Activated CD8-positive, alpha-beta T cell treated with anti-CD3 and anti-CD28 coated beads for 36 hours (primary cell): ENCODE measurements at regions not wholly inside any gene's neighbourhood (a gene's known extent, or its start where the extent isn't known, plus 50 kb on each side); places are given as distances from the start of the nearest gene placed in this dataset.

Experiments
- ATAC-seq: fragments of 200-7000 bp; cut with Tn5 transposase; one replicate; pipeline ENCODE4 v1.10.0; 2021; ENCODE audit warnings: mild to moderate bottlenecking, moderate library complexity
- CTCF ChIA-PET: fragments of 350-600 bp; sonication (Branson Sonifier 250); formaldehyde crosslinking; loops from one replicate; lab custom pipeline; 2021; ENCODE audit warnings: antibody characterized with exemption; lab: Charles Lee
- POLR2A ChIA-PET: fragments of 350-600 bp; sonication (Branson Sonifier 250); formaldehyde crosslinking; loops from one replicate; lab custom pipeline; 2021; ENCODE audit warnings: antibody characterized with exemption; lab: Charles Lee
- DNase-seq: peaks from one replicate; pipeline ENCODE4 v3.0.0-alpha.2; 2020
- H3K27ac Mint-ChIP-seq: one replicate; pipeline ENCODE4 v1.8.0; 2021; ENCODE audit warnings: mild to moderate bottlenecking, mixed read lengths
- H3K27me3 Mint-ChIP-seq: one replicate; pipeline ENCODE4 v1.8.0; 2021; ENCODE audit warnings: mixed read lengths
- H3K36me3 Mint-ChIP-seq: one replicate; pipeline ENCODE4 v1.8.0; 2021; ENCODE audit warnings: low read depth, mixed read lengths
- H3K4me1 Mint-ChIP-seq: one replicate; pipeline ENCODE4 v1.8.0; 2021; ENCODE audit warnings: low read depth, mixed read lengths
- H3K4me3 Mint-ChIP-seq: one replicate; pipeline ENCODE4 v1.8.0; 2021; ENCODE audit warnings: mild to moderate bottlenecking, moderate library complexity, mixed read lengths
- H3K9me3 Mint-ChIP-seq: one replicate; pipeline ENCODE4 v1.8.0; 2021; ENCODE audit warnings: mixed read lengths
- intact Hi-C: fragments of 100-400 bp; cut with micrococcal nuclease; formaldehyde crosslinking; loops from one replicate; pipeline ENCODE4 v1.10.0; 2022
- TF ChIP-seq, protein P1 (sequence below): fragments of 200-600 bp; IDR thresholded peaks from one replicate; pipeline ENCODE4 v1.8.0; 2022; ENCODE audit warnings: antibody characterized with exemption, mild to moderate bottlenecking

GRCh38 chr16:61195006-61195405 lies 841.2 kb downstream of the CDH8 start:
- H3K4me1 Mint-ChIP-seq: no peaks in the 10 kb centered on the region
- peaks cover 5% of the 10 kb centered on the region for H3K9me3 Mint-ChIP-seq
- H3K27ac Mint-ChIP-seq: no peak overlapping the region
- no peaks in the 10 kb centered on the region for H3K36me3 Mint-ChIP-seq
- no peak overlapping the region for H3K4me3 Mint-ChIP-seq
- ATAC-seq: no peak
- no peak for DNase-seq
- TF ChIP-seq, protein P1, sequence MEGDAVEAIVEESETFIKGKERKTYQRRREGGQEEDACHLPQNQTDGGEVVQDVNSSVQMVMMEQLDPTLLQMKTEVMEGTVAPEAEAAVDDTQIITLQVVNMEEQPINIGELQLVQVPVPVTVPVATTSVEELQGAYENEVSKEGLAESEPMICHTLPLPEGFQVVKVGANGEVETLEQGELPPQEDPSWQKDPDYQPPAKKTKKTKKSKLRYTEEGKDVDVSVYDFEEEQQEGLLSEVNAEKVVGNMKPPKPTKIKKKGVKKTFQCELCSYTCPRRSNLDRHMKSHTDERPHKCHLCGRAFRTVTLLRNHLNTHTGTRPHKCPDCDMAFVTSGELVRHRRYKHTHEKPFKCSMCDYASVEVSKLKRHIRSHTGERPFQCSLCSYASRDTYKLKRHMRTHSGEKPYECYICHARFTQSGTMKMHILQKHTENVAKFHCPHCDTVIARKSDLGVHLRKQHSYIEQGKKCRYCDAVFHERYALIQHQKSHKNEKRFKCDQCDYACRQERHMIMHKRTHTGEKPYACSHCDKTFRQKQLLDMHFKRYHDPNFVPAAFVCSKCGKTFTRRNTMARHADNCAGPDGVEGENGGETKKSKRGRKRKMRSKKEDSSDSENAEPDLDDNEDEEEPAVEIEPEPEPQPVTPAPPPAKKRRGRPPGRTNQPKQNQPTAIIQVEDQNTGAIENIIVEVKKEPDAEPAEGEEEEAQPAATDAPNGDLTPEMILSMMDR: no peak
- CTCF ChIA-PET: no interaction called here
- H3K27me3 Mint-ChIP-seq: no peaks in the 10 kb centered on the region
- POLR2A ChIA-PET: no interaction called here
- intact Hi-C loops: no loop called here

DNA sequence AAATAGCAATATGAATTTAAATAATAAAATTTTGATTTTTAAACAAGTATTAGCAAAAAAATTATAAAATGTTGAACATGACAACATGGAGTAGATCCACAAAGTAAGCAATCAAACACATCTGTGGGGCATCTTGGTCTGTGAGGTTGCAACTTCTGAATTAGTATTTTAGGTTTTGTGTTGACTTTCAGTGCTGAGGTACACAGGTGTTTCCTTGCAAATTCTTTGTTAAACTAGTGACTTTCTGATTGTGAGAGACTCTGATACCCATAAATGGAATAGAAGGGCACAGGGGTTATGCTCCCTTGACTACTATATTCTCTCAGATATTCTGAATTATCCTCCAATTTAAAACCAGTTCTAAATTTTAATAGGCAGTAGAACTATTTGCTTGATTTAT lies 841.7 kb downstream of the CDH8 start:
- intact Hi-C loops: no loop called here

DNA sequence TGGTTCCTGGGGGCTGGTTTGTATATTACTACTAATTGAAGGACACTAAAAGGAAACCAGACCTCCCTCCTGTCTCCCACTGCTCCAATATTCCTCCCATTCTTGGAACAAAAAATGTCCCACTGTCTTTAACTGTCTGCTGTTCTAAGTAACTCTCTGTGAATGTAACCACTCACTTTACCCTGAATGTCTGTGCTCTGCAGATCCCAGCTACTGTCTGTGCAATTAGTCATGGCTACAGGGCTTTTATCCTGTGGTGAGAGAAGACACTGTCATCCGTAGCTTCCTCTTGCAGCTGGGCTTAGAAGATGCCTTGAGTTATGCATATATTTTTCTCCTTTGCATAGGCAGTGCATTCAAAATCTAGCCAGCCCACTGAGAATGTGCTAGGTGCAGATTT lies 853.8 kb downstream of the CDH8 start:
- TF ChIP-seq, protein P1: no peak
- Mint-ChIP-seq H3K4me3 (no peak overlapping the region), H3K9me3 (peaks cover 11% of the 10 kb centered on the region), H3K27me3 (no peaks in the 10 kb centered on the region), H3K36me3 (no peaks in the 10 kb centered on the region), H3K27ac (no peak overlapping the region), H3K4me1 (no peaks in the 10 kb centered on the region)
- ATAC-seq (no peak), DNase-seq (no peak)
- POLR2A ChIA-PET: no interaction called here
- intact Hi-C loops: no loop called here
- CTCF ChIA-PET: no interaction called here

More for the DNA sequence above, 841.7 kb downstream of the CDH8 start:
- no peaks in the 10 kb centered on the region for H3K27me3 Mint-ChIP-seq
- ChIA-PET CTCF (no interaction called here), POLR2A (no interaction called here)
- DNase-seq (no peak), ATAC-seq (no peak)
- no peaks in the 10 kb centered on the region for H3K36me3 Mint-ChIP-seq
- TF ChIP-seq, protein P1: no peak
- H3K9me3 Mint-ChIP-seq: peaks cover 5% of the 10 kb centered on the region
- no peak overlapping the region for H3K27ac Mint-ChIP-seq
- H3K4me1 Mint-ChIP-seq: no peaks in the 10 kb centered on the region
- no peak overlapping the region for H3K4me3 Mint-ChIP-seq

- Mint-ChIP-seq H3K27me3 (no peaks in the 10 kb centered on the region), H3K4me3 (no peak overlapping the region), H3K4me1 (no peaks in the 10 kb centered on the region), H3K9me3 (peaks cover 11% of the 10 kb centered on the region), H3K27ac (no peak overlapping the region), H3K36me3 (no peaks in the 10 kb centered on the region)
- no peak for ATAC-seq
- TF ChIP-seq, protein P1: no peak
- CTCF ChIA-PET: no interaction called here
- POLR2A ChIA-PET: no interaction called here
- intact Hi-C loops: no loop called here
- DNase-seq: no peak
These were observed 854.3 kb downstream of the CDH8 start for GRCh38 chr16:61181982-61182381.

DNA sequence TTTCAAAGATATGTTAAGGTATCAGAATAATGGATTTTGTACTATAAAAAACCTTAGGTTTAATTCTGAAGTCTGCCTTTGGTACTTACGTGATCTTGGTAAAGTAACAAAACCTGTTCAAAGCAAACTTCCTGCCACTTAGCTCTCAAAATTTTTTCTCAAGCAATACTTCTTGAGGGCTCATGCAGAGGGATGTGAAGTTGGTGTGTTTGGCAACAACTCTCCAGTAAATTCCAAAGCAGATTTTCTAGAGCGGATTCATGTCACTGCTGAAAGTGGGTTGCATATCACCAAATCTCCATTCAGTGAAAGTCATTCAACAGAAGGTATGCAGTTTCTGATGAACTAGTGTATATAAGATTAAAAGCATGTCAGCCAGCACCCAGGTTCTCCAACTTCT lies 856.7 kb downstream of the CDH8 start:
- Mint-ChIP-seq H3K4me1 (no peaks in the 10 kb centered on the region), H3K4me3 (no peak overlapping the region), H3K27me3 (no peaks in the 10 kb centered on the region), H3K9me3 (peaks cover 20% of the 10 kb centered on the region), H3K36me3 (no peaks in the 10 kb centered on the region), H3K27ac (no peak overlapping the region)
- ChIA-PET POLR2A (no interaction called here), CTCF (no interaction called here)
- TF ChIP-seq, protein P1: no peak
- ATAC-seq (no peak), DNase-seq (no peak)
- intact Hi-C loops: no loop called here
